ENCODE measurements at regions not wholly inside any gene's neighbourhood (a gene's known extent, or its start where the extent isn't known, plus 50 kb on each side); places are given as distances from the start of the nearest gene placed in this dataset.

GRCh38 chr11:19370100-19370861 is 129.5 kb upstream of the E2F8 start:
- Histone ChIP-seq H3K9me3 (ENCODE audit: control insufficient read depth, insufficient read depth, low read length) (no peaks in the 10 kb centered on the region), H3K9ac (ENCODE audit: low read depth, low read length) (no peak overlapping the region), H3K23ac (ENCODE audit: low read depth, low read length) (peak overlapping the region; percentile 9; the same call in 1 of the 2 replicates), H4K5ac (ENCODE audit: low read depth, low read length) (peak overlapping the region; percentile 62), H3K4ac (ENCODE audit: low read depth, low read length) (peak overlapping the region; percentile 65), H3K56ac (ENCODE audit: extremely low read depth, insufficient read depth, low read length) (peak overlapping the region; percentile 4; the same call in 1 of the 2 replicates), H3K27me3 (ENCODE audit: control insufficient read depth, insufficient read depth, low read length) (no peaks in the 10 kb centered on the region), H2BK20ac (ENCODE audit: low read depth, low read length) (peak overlapping the region; percentile 68), H3K4me1 (ENCODE audit: control insufficient read depth, insufficient read depth, low read length) (peaks cover 27% of the 10 kb centered on the region), H2BK5ac (ENCODE audit: low read depth, low read length, poor library complexity, severe bottlenecking) (peak overlapping the region; percentile 55), H3K4me3 (ENCODE audit: insufficient read depth, low read depth, low read length) (no peak overlapping the region), H2AK5ac (ENCODE audit: low read depth, low read length) (peak overlapping the region; percentile 60), H4K91ac (ENCODE audit: insufficient read depth, low read depth, low read length) (peak overlapping the region; percentile 83), H4K8ac (ENCODE audit: low read depth in 2 of 2, low read length in 2 of 2) (peak overlapping the region; percentile 72 to 81; a peak in 3 of 4 replicates), H3K79me1 (ENCODE audit: low read depth in 1 of 2, low read length in 2 of 2) (no peaks in the 10 kb centered on the region), H2BK15ac (ENCODE audit: low read depth, low read length) (peak overlapping the region; percentile 77), H3K36me3 (ENCODE audit: control insufficient read depth, insufficient read depth, low read length) (no peaks in the 10 kb centered on the region), H3K18ac (ENCODE audit: low read depth, low read length) (peak overlapping the region; percentile 86), H4K20me1 (ENCODE audit: insufficient read depth, low read length) (no peaks in the 10 kb centered on the region), H2AK9ac (replicated peaks; ENCODE audit: low read depth, low read length, poor library complexity) (no peak overlapping the region), H2AFZ (replicated peaks; ENCODE audit: low read length, poor library complexity) (peak overlapping the region; percentile 60), H2BK120ac (ENCODE audit: low read depth, low read length) (peak overlapping the region; percentile 84), H3K27ac (ENCODE audit: insufficient read depth, low read length) (peak overlapping the region; percentile 28), H3K9me1 (ENCODE audit: insufficient read depth, low read length) (peaks cover 25% of the 10 kb centered on the region), H3K4me2 (ENCODE audit: low read depth, low read length) (no peak overlapping the region), H3K14ac (replicated peaks; ENCODE audit: low read depth, low read length) (peak overlapping the region; percentile 58)
- ATAC-seq (ENCODE audit: low read depth) (peak; percentile 48), DNase-seq (peak; percentile 31)
- dilution Hi-C loops (cut with HindIII; ENCODE audit: low sequenced_read_pairs, unreplicated experiment) = no loop called here
- CTCF ChIA-PET = interaction anchor here (0.6 kb wide), 1 partner anchor 64 kb away, joined by 3 read pairs; no protein-coding TSS in a partner anchor
- WGBS, 2 experiments (ENCODE audit: extremely low coverage in 2 of 2, insufficient read length in 1 of 2) = 47% methylated on average over 2 of the region's 7 CpGs; no CpG with 5 or more reads in 1 of the 2 experiments
- POLR2A ChIA-PET (ENCODE audit: unreplicated experiment) = no interaction called here
- no TSS peak for BruUV-seq (replicated peaks)
- intact Hi-C loops (cut with micrococcal nuclease) = no loop called here
- in situ Hi-C loops (cut with MboI; ENCODE audit: low sequenced_read_pairs) = no loop called here
- TF ChIP-seq MAZ (IDR thresholded peaks at IDR 0.05; ENCODE audit: borderline replicate concordance, low read depth, low read length) = no peak
- TF ChIP-seq CEBPB (IDR thresholded peaks at IDR 0.05; ENCODE audit: low read depth, low read length) = peak; percentile 81
